SU-DHL-6 (cell line): ENCODE measurements at regions not wholly inside any gene's neighbourhood (a gene's known extent, or its start where the extent isn't known, plus 50 kb on each side); places are given as distances from the start of the nearest gene placed in this dataset.

Experiments
- EZH2phosphoT487 ChIP-seq: fragments of 200-600 bp; sonication (generic), shearing (Covaris generic); conservative IDR thresholded peaks from 2 replicates; pipeline ENCODE4 v1.6.1; 2018; ENCODE audit warnings: mild to moderate bottlenecking, antibody characterized with exemption, low read length, moderate library complexity, mixed read lengths
- TF ChIP-seq, protein P1 (sequence below): fragments of 200-600 bp; sonication (generic); IDR thresholded peaks from one replicate; pipeline ENCODE4 v1.5.1; 2017; ENCODE audit warnings: antibody characterized with exemption, mild to moderate bottlenecking, low read length, moderate library complexity; ENCODE audit not compliant: insufficient read depth, poor library complexity, severe bottlenecking

DNA sequence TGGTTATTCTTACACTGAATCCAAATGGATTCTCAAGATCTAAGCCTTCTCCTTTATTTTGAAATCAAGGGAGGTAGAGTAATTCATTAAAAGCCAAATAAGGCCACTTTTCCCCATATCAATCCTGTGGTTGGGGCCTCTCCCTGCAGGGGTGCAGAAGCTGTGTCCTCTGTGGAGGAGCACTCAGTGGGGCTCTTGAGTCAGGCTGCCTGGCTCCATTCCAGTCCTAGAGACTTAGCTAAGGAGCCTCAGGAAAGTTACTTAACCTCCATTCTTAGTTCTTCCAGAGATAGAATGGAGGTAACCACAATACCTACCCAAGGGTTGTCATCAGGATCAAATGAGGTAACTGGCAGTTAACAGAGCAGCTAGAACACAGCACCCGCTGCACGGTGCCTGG is 564.3 kb downstream of the CMPK2 start:
- TF ChIP-seq, protein P1, sequence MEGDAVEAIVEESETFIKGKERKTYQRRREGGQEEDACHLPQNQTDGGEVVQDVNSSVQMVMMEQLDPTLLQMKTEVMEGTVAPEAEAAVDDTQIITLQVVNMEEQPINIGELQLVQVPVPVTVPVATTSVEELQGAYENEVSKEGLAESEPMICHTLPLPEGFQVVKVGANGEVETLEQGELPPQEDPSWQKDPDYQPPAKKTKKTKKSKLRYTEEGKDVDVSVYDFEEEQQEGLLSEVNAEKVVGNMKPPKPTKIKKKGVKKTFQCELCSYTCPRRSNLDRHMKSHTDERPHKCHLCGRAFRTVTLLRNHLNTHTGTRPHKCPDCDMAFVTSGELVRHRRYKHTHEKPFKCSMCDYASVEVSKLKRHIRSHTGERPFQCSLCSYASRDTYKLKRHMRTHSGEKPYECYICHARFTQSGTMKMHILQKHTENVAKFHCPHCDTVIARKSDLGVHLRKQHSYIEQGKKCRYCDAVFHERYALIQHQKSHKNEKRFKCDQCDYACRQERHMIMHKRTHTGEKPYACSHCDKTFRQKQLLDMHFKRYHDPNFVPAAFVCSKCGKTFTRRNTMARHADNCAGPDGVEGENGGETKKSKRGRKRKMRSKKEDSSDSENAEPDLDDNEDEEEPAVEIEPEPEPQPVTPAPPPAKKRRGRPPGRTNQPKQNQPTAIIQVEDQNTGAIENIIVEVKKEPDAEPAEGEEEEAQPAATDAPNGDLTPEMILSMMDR: no peak
- no peak for TF ChIP-seq EZH2phosphoT487
